AG10803 (cell line): ENCODE measurements at regions not wholly inside any gene's neighbourhood (a gene's known extent, or its start where the extent isn't known, plus 50 kb on each side); places are given as distances from the start of the nearest gene placed in this dataset.
"Not testable (repeated sequence)": the region's sequence is repeated elsewhere in the genome, so short reads cannot be mapped to it uniquely, and the experiment has no call there.

Source experiments
- DNase-seq: peaks from one replicate; pipeline ENCODE4 v3.0.0; 2010; ENCODE audit warnings: low read depth
- H3K4me3 ChIP-seq: 2 replicates; pipeline ENCODE4 v1.5.1; 2011; ENCODE audit warnings: mild to moderate bottlenecking, low read length, control low read depth
- CTCF ChIP-seq: conservative IDR thresholded peaks from 2 replicates; pipeline ENCODE4 v1.5.1; 2011; ENCODE audit warnings: mild to moderate bottlenecking, low read length, control low read depth, inconsistent platforms

- no peak overlapping the region for H3K4me3 ChIP-seq
- no peak for DNase-seq
- TF ChIP-seq CTCF, result no peak
Observed at GRCh38 chr7:67653856-67654454, 657.3 kb downstream of the TYW1 start.

- no peak overlapping the region for H3K4me3 ChIP-seq
- no peak for TF ChIP-seq CTCF
- DNase-seq, result peak; percentile 17
Observed at GRCh38 chr7:67654642-67655041, 658.0 kb downstream of the TYW1 start.

GRCh38 chr7:67655168-67655567 is 658.5 kb downstream of the TYW1 start:
- H3K4me3 ChIP-seq, result no peak overlapping the region
- no peak for TF ChIP-seq CTCF

GRCh38 chr7:67659091-67659490 is 662.5 kb downstream of the TYW1 start:
- DNase-seq, result no peak
- no peak overlapping the region for H3K4me3 ChIP-seq
- TF ChIP-seq CTCF, result no peak

More at GRCh38 chr7:67655168-67655567, 658.5 kb downstream of the TYW1 start:
- DNase-seq, result no peak

- no peak overlapping the region for H3K4me3 ChIP-seq
- TF ChIP-seq CTCF, result no peak
- no peak for DNase-seq
Observed at GRCh38 chr7:67662804-67663203, 666.2 kb downstream of the TYW1 start.

- no peak for TF ChIP-seq CTCF
- no peak overlapping the region for H3K4me3 ChIP-seq
- DNase-seq, result no peak
Observed at GRCh38 chr7:67663644-67664043, 667.0 kb downstream of the TYW1 start.

GRCh38 chr7:67666359-67666758 is 669.7 kb downstream of the TYW1 start:
- not testable (repeated sequence) for H3K4me3 ChIP-seq, DNase-seq
